ENCODE measurements at regions not wholly inside any gene's neighbourhood (a gene's known extent, or its start where the extent isn't known, plus 50 kb on each side); places are given as distances from the start of the nearest gene placed in this dataset.
"Not testable (repeated sequence)": the region's sequence is repeated elsewhere in the genome, so short reads cannot be mapped to it uniquely, and the experiment has no call there.

- no peaks in the 10 kb centered on the region for H3K36me3 Mint-ChIP-seq
- no peak for DNase-seq
Observed at GRCh38 chr2:124999906-125000305, 974.8 kb downstream of the CNTNAP5 start.

GRCh38 chr2:125004106-125004800, 979.2 kb downstream of the CNTNAP5 start:
- no peak overlapping the region for H3K27ac Mint-ChIP-seq
- DNase-seq (no peak), ATAC-seq (replicated peaks) (no peak)
- H3K4me3 Mint-ChIP-seq = no peak overlapping the region
- H3K4me1 Mint-ChIP-seq = no peaks in the 10 kb centered on the region
- peaks cover 1 to 3% of the 10 kb centered on the region in 2 donors for H3K9me3 Mint-ChIP-seq
- H3K36me3 Mint-ChIP-seq = no peaks in the 10 kb centered on the region
- H3K27me3 Mint-ChIP-seq = no peaks in the 10 kb centered on the region

More at GRCh38 chr2:124999906-125000305, 974.8 kb downstream of the CNTNAP5 start:
- Mint-ChIP-seq H3K4me1 (no peaks in the 10 kb centered on the region), H3K27me3 (no peaks in the 10 kb centered on the region), H3K27ac (no peak overlapping the region), H3K4me3 (no peak overlapping the region), H3K9me3 (peaks cover 3 to 6% of the 10 kb centered on the region in 2 donors)
- no peak for ATAC-seq (replicated peaks)

- no peak for ATAC-seq (replicated peaks)
- Mint-ChIP-seq H3K9me3 (peaks cover 3% of the 10 kb centered on the region in 2 donors), H3K36me3 (no peaks in the 10 kb centered on the region), H3K27ac (no peak overlapping the region), H3K4me1 (no peaks in the 10 kb centered on the region), H3K27me3 (no peaks in the 10 kb centered on the region), H3K4me3 (no peak overlapping the region)
- DNase-seq = no peak
Observed at GRCh38 chr2:125006676-125007075, 981.6 kb downstream of the CNTNAP5 start.

- H3K9me3 Mint-ChIP-seq = peaks cover 8 to 28% of the 10 kb centered on the region in 2 donors
- ATAC-seq (replicated peaks); H3K4me3 Mint-ChIP-seq; H3K27ac Mint-ChIP-seq; DNase-seq; H3K36me3 Mint-ChIP-seq; H3K27me3 Mint-ChIP-seq; H3K4me1 Mint-ChIP-seq: not testable (repeated sequence)
Observed at GRCh38 chr2:125028721-125029120, 1003.6 kb downstream of the CNTNAP5 start.

- ATAC-seq (replicated peaks) (no peak), DNase-seq (no peak)
- Mint-ChIP-seq H3K27me3 (no peaks in the 10 kb centered on the region), H3K9me3 (peaks cover 6 to 29% of the 10 kb centered on the region in 2 donors), H3K27ac (no peak overlapping the region), H3K4me3 (no peak overlapping the region), H3K36me3 (no peaks in the 10 kb centered on the region), H3K4me1 (no peaks in the 10 kb centered on the region)
Observed at GRCh38 chr2:125033871-125034270, 1008.8 kb downstream of the CNTNAP5 start.

- H3K36me3 Mint-ChIP-seq = no peaks in the 10 kb centered on the region
- no peaks in the 10 kb centered on the region for H3K27me3 Mint-ChIP-seq
- no peaks in the 10 kb centered on the region for H3K4me1 Mint-ChIP-seq
- H3K9me3 Mint-ChIP-seq = peaks cover 3 to 18% of the 10 kb centered on the region in 2 donors
- H3K27ac Mint-ChIP-seq = no peak overlapping the region
- no peak overlapping the region for H3K4me3 Mint-ChIP-seq
- DNase-seq = no peak
- ATAC-seq (replicated peaks) = no peak
Observed at GRCh38 chr2:125037135-125037653, 1012.1 kb downstream of the CNTNAP5 start.

- Mint-ChIP-seq H3K4me3 (no peak overlapping the region), H3K27ac (no peak overlapping the region), H3K27me3 (no peaks in the 10 kb centered on the region), H3K9me3 (no peaks in the 10 kb centered on the region), H3K36me3 (no peaks in the 10 kb centered on the region), H3K4me1 (no peaks in the 10 kb centered on the region)
- ATAC-seq (replicated peaks) (no peak), DNase-seq (no peak)
Observed at GRCh38 chr2:125041846-125042245, 1016.8 kb downstream of the CNTNAP5 start.

- Mint-ChIP-seq H3K4me3 (no peak overlapping the region), H3K27ac (no peak overlapping the region), H3K36me3 (no peaks in the 10 kb centered on the region), H3K4me1 (no peaks in the 10 kb centered on the region), H3K9me3 (no peaks in the 10 kb centered on the region), H3K27me3 (no peaks in the 10 kb centered on the region)
- ATAC-seq (replicated peaks) (no peak), DNase-seq (no peak)
Observed at GRCh38 chr2:125042727-125043126, 1017.6 kb downstream of the CNTNAP5 start.

- H3K9me3 Mint-ChIP-seq = peaks cover 5 to 15% of the 10 kb centered on the region in 2 donors
Observed at GRCh38 chr2:125070726-125071505, 1045.8 kb downstream of the CNTNAP5 start.

GRCh38 chr2:125073440-125073839, 1048.4 kb downstream of the CNTNAP5 start:
- Mint-ChIP-seq H3K27me3 (no peaks in the 10 kb centered on the region), H3K4me1 (no peaks in the 10 kb centered on the region), H3K9me3 (peaks cover 5 to 12% of the 10 kb centered on the region in 2 donors), H3K27ac (no peak overlapping the region), H3K4me3 (no peak overlapping the region), H3K36me3 (no peaks in the 10 kb centered on the region)
- no peak for ATAC-seq (replicated peaks)
- no peak for DNase-seq

More at GRCh38 chr2:125070726-125071505, 1045.8 kb downstream of the CNTNAP5 start:
- Mint-ChIP-seq H3K27ac (no peak overlapping the region), H3K36me3 (no peaks in the 10 kb centered on the region), H3K4me3 (no peak overlapping the region), H3K27me3 (no peaks in the 10 kb centered on the region), H3K4me1 (no peaks in the 10 kb centered on the region)
- no peak for DNase-seq
- ATAC-seq (replicated peaks) = no peak

GRCh38 chr2:125085904-125086303, 1060.8 kb downstream of the CNTNAP5 start:
- Mint-ChIP-seq H3K4me3 (no peak overlapping the region), H3K27me3 (no peaks in the 10 kb centered on the region), H3K27ac (no peak overlapping the region), H3K36me3 (no peaks in the 10 kb centered on the region), H3K4me1 (no peaks in the 10 kb centered on the region), H3K9me3 (peaks cover 8 to 17% of the 10 kb centered on the region in 2 donors)
- ATAC-seq (replicated peaks) (no peak), DNase-seq (no peak)

- Mint-ChIP-seq H3K9me3 (peaks cover 8 to 17% of the 10 kb centered on the region in 2 donors), H3K27me3 (no peaks in the 10 kb centered on the region), H3K27ac (no peak overlapping the region), H3K36me3 (no peaks in the 10 kb centered on the region), H3K4me1 (no peaks in the 10 kb centered on the region), H3K4me3 (no peak overlapping the region)
- ATAC-seq (replicated peaks) = no peak
- DNase-seq = no peak
Observed at GRCh38 chr2:125086313-125087184, 1061.5 kb downstream of the CNTNAP5 start.

GRCh38 chr2:125092276-125093009, 1067.4 kb downstream of the CNTNAP5 start:
- Mint-ChIP-seq H3K27me3 (no peaks in the 10 kb centered on the region), H3K4me1 (no peaks in the 10 kb centered on the region), H3K36me3 (no peaks in the 10 kb centered on the region), H3K9me3 (peaks cover 7 to 10% of the 10 kb centered on the region in 2 donors), H3K27ac (no peak overlapping the region), H3K4me3 (no peak overlapping the region)
- ATAC-seq (replicated peaks) (no peak), DNase-seq (no peak)
